GM19372 (cell line): ENCODE measurements at regions not wholly inside any gene's neighbourhood (a gene's known extent, or its start where the extent isn't known, plus 50 kb on each side); places are given as distances from the start of the nearest gene placed in this dataset.

Experiments used
- ATAC-seq: cut with Tn5 transposase; IDR thresholded peaks from one replicate; pipeline ENCODE4 v1.9.1; 2021; ENCODE audit warnings: mild to moderate bottlenecking, low read depth, moderate library complexity; ENCODE audit not compliant: unreplicated experiment

- ATAC-seq: no peak
Observed at GRCh38 chr7:46209611-46210388, 288.7 kb upstream of the IGFBP3 start.

GRCh38 chr7:46208635-46209525 lies 287.8 kb upstream of the IGFBP3 start:
- no peak for ATAC-seq

GRCh38 chr7:46207931-46208634 lies 287.0 kb upstream of the IGFBP3 start:
- ATAC-seq: no peak

- no peak for ATAC-seq
Observed at GRCh38 chr7:46206476-46207060, 285.5 kb upstream of the IGFBP3 start.

- no peak for ATAC-seq
Observed at GRCh38 chr7:46205478-46205877, 284.4 kb upstream of the IGFBP3 start.

- ATAC-seq: no peak
Observed at GRCh38 chr7:46203926-46204325, 282.9 kb upstream of the IGFBP3 start.

GRCh38 chr7:46202379-46202778 lies 281.3 kb upstream of the IGFBP3 start:
- ATAC-seq: no peak

- no peak for ATAC-seq
Observed at GRCh38 chr7:46201961-46202360, 280.9 kb upstream of the IGFBP3 start.

- no peak for ATAC-seq
Observed at GRCh38 chr7:46198701-46199100, 277.6 kb upstream of the IGFBP3 start.

- no peak for ATAC-seq
Observed at GRCh38 chr7:46197785-46198540, 276.9 kb upstream of the IGFBP3 start.

GRCh38 chr7:46195934-46196333 lies 274.9 kb upstream of the IGFBP3 start:
- no peak for ATAC-seq

GRCh38 chr7:46192271-46192670 lies 271.2 kb upstream of the IGFBP3 start:
- no peak for ATAC-seq

- ATAC-seq: no peak
Observed at GRCh38 chr7:46191776-46192175, 270.7 kb upstream of the IGFBP3 start.

- no peak for ATAC-seq
Observed at GRCh38 chr7:46191296-46191695, 270.2 kb upstream of the IGFBP3 start.

GRCh38 chr7:46189255-46189790 lies 268.3 kb upstream of the IGFBP3 start:
- ATAC-seq: no peak

- no peak for ATAC-seq
Observed at GRCh38 chr7:46186131-46186530, 265.1 kb upstream of the IGFBP3 start.

- no peak for ATAC-seq
Observed at GRCh38 chr7:46179061-46179610, 258.1 kb upstream of the IGFBP3 start.

GRCh38 chr7:46178661-46179060 lies 257.6 kb upstream of the IGFBP3 start:
- no peak for ATAC-seq

GRCh38 chr7:46177821-46178220 lies 256.7 kb upstream of the IGFBP3 start:
- no peak for ATAC-seq
